WTC11 (cell line): ENCODE measurements at regions not wholly inside any gene's neighbourhood (a gene's known extent, or its start where the extent isn't known, plus 50 kb on each side); places are given as distances from the start of the nearest gene placed in this dataset.

Source experiments
- ATAC-seq: fragments of 200-7000 bp; cut with Tn5 transposase; 2 replicates; pipeline ENCODE4 v1.10.0; 2021; ENCODE audit warnings: mild to moderate bottlenecking, moderate library complexity
- CTCF ChIA-PET: fragments of 300-600 bp; sonication (Branson Sonifier 250); formaldehyde crosslinking; loops from one replicate; lab custom pipeline; 2021; ENCODE audit warnings: antibody characterized with exemption; lab: Charles Lee
- POLR2A ChIA-PET: fragments of 350-600 bp; sonication (Branson Sonifier 250); formaldehyde crosslinking; loops from one replicate; lab custom pipeline; 2021; ENCODE audit warnings: antibody characterized with exemption; lab: Charles Lee
- DNase-seq: peaks from one replicate; pipeline ENCODE4 v3.0.0; 2021; ENCODE audit warnings: low spot score
- H3K27ac Mint-ChIP-seq: 2 replicates; pipeline ENCODE4 v1.8.0; 2021; ENCODE audit warnings: mixed read lengths
- H3K27me3 Mint-ChIP-seq: 2 replicates; pipeline ENCODE4 v1.8.0; 2021; ENCODE audit warnings: low read depth, mild to moderate bottlenecking, moderate library complexity, mixed read lengths
- H3K36me3 Mint-ChIP-seq: 2 replicates; pipeline ENCODE4 v1.8.0; 2021; ENCODE audit warnings: mixed read lengths
- H3K4me1 Mint-ChIP-seq: 2 replicates; pipeline ENCODE4 v1.8.0; 2022; ENCODE audit warnings: mixed read lengths
- H3K4me3 Mint-ChIP-seq: 2 replicates; pipeline ENCODE4 v1.8.0; 2021; ENCODE audit warnings: mild to moderate bottlenecking, moderate library complexity, mixed read lengths
- H3K9me3 Mint-ChIP-seq: 2 replicates; pipeline ENCODE4 v1.8.0; 2021; ENCODE audit warnings: mixed read lengths
- E2F1 ChIP-seq: sonication (generic); formaldehyde crosslinking; IDR thresholded peaks from 2 replicates; pipeline ENCODE4 v1.8.0; 2022; ENCODE audit warnings: mild to moderate bottlenecking, missing genetic modification reagents
- NFATC4 ChIP-seq: fragments of 250-450 bp; sonication (Bioruptor Pico); IDR thresholded peaks from 2 replicates; pipeline ENCODE4 v1.9.0; 2021; ENCODE audit warnings: mild to moderate bottlenecking
- NFYB ChIP-seq: sonication (generic); formaldehyde crosslinking; conservative IDR thresholded peaks from 2 replicates; pipeline ENCODE4 v1.8.0; 2022; ENCODE audit warnings: low read depth, missing genetic modification reagents
- NR3C1 ChIP-seq: sonication (generic); formaldehyde crosslinking; conservative IDR thresholded peaks from 2 replicates; pipeline ENCODE4 v1.8.1; 2023; ENCODE audit warnings: low read depth, mild to moderate bottlenecking, missing genetic modification reagents
- SMAD3 ChIP-seq: sonication (generic); formaldehyde crosslinking; IDR thresholded peaks from 2 replicates; pipeline ENCODE4 v1.8.0; 2022; ENCODE audit warnings: missing genetic modification reagents, mild to moderate bottlenecking, borderline replicate concordance
- ZBTB43 ChIP-seq: sonication (generic); formaldehyde crosslinking; IDR thresholded peaks from 2 replicates; pipeline ENCODE4 v1.8.1; 2023; ENCODE audit warnings: mild to moderate bottlenecking, missing genetic modification reagents
- ZMAT4 ChIP-seq: fragments of 250-450 bp; sonication (Bioruptor Pico); IDR thresholded peaks from 2 replicates; pipeline ENCODE4 v1.9.0; 2021; ENCODE audit warnings: mild to moderate bottlenecking
- ZNF317 ChIP-seq: sonication (generic); formaldehyde crosslinking; IDR thresholded peaks from 2 replicates; pipeline ENCODE4 v1.8.1; 2023; ENCODE audit warnings: low read depth, mild to moderate bottlenecking, moderate library complexity, missing genetic modification reagents, borderline replicate concordance
- ZNF416 ChIP-seq: fragments of 250-450 bp; sonication (Bioruptor Pico); IDR thresholded peaks from 2 replicates; pipeline ENCODE4 v1.9.0; 2021; ENCODE audit warnings: mild to moderate bottlenecking, inconsistent platforms
- ZNF512 ChIP-seq: sonication (generic); formaldehyde crosslinking; IDR thresholded peaks from 2 replicates; pipeline ENCODE4 v1.8.1; 2022; ENCODE audit warnings: missing genetic modification reagents, borderline replicate concordance
- TF ChIP-seq, protein P1 (sequence below): sonication (generic); formaldehyde crosslinking; IDR thresholded peaks from 2 replicates; pipeline ENCODE4 v1.8.1; 2022; ENCODE audit warnings: mild to moderate bottlenecking, missing genetic modification reagents, moderate library complexity, borderline replicate concordance
- TF ChIP-seq, protein P2 (sequence below): sonication (generic); formaldehyde crosslinking; IDR thresholded peaks from 2 replicates; pipeline ENCODE4 v1.8.0; 2023; ENCODE audit warnings: mild to moderate bottlenecking, missing genetic modification reagents
- TF ChIP-seq, protein P3 (sequence below): sonication (generic); formaldehyde crosslinking; IDR thresholded peaks from 2 replicates; pipeline ENCODE4 v1.8.1; 2022; ENCODE audit warnings: low read depth, mild to moderate bottlenecking, moderate library complexity, missing genetic modification reagents, borderline replicate concordance
- TF ChIP-seq, protein P4 (sequence below): sonication (generic); formaldehyde crosslinking; IDR thresholded peaks from 2 replicates; pipeline ENCODE4 v1.8.1; 2023; ENCODE audit warnings: mild to moderate bottlenecking, missing genetic modification reagents
- TF ChIP-seq, protein P5 (sequence below): sonication (generic); formaldehyde crosslinking; IDR thresholded peaks from 2 replicates; pipeline ENCODE4 v1.8.1; 2023; ENCODE audit warnings: mild to moderate bottlenecking, missing genetic modification reagents, moderate library complexity
- TF ChIP-seq, protein P6 (sequence below): sonication (generic); formaldehyde crosslinking; IDR thresholded peaks from 2 replicates; pipeline ENCODE4 v1.8.1; 2023; ENCODE audit warnings: mild to moderate bottlenecking, missing genetic modification reagents, borderline replicate concordance

DNA sequence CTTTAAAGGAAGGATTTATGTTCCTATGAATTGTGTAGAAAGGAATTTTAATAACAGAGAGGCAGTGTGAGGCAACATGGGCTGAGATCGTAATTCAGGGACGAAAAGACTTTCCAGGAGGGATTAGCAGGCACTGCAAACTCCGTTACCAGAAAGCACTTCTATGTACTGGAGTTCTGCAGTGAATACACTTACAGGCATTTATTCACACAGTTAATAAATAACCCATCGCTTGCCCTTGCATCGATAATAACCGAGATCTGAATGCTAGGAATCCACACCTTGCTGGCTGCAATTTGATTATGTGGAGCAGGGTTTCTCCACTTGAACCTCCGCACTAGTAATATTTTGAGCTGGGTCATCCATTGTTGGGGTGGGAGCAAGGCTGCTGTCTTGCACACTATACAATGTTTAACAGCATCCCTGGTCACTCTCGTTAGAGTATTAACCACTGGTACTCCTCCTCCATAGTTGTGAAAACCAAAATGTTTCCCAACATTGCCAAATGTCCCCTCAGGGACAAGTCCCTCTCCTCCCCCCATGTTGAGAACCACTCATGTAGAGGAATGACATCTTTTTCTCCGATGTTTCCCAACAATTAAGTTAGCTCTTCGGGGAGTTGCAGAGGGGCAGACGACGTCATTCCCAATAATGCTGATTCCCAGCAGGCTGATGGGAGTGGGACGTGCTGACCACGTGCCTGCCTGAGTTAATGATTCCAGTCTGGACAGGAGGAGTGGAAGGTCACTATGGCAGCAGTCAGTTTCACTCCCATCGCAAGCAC is 99.5 kb downstream of the SNX19 start (continued):
- TF ChIP-seq, protein P1, sequence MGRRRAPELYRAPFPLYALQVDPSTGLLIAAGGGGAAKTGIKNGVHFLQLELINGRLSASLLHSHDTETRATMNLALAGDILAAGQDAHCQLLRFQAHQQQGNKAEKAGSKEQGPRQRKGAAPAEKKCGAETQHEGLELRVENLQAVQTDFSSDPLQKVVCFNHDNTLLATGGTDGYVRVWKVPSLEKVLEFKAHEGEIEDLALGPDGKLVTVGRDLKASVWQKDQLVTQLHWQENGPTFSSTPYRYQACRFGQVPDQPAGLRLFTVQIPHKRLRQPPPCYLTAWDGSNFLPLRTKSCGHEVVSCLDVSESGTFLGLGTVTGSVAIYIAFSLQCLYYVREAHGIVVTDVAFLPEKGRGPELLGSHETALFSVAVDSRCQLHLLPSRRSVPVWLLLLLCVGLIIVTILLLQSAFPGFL (CRISPR knock-in tag): no peak
- no peak for TF ChIP-seq ZBTB43 (CRISPR knock-in tag)

DNA sequence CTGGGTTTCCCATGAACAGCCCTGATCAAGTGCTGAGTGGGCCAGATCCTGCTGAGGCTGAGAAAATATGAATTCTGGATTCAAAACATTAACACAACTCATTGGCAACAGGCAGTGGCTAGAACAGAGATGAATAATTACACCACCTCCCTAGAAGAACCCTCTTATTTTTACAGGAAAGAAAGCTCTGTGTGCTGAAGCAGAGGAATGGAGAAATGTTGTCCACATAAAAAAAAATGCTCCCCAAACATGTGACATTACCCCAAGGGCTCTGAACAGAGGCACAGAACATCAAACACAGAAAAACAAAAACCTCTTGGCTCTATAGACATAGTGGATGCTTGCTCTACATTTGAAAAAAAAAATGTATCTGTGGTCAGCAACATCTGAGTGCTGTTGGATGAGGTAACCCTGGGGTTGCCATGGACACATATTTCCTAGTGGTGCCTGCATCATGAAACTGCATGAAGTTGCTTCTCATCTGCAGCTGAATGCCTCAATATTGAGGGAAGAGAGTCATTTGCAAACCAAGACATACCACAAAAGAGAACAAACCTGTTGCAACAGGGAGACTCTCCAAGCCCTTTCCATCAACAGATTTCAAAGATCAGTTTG is 98.8 kb downstream of the SNX19 start:
- CTCF ChIA-PET: no interaction called here
- POLR2A ChIA-PET: no interaction called here
- DNase-seq (no peak), ATAC-seq (no peak)
- no peaks in the 10 kb centered on the region for H3K27me3 Mint-ChIP-seq
- no peak overlapping the region for H3K27ac Mint-ChIP-seq
- H3K4me3 Mint-ChIP-seq: no peak overlapping the region
- H3K36me3 Mint-ChIP-seq: no peaks in the 10 kb centered on the region
- peaks cover 16% of the 10 kb centered on the region for H3K4me1 Mint-ChIP-seq
- no peaks in the 10 kb centered on the region for H3K9me3 Mint-ChIP-seq
- TF ChIP-seq NFYB (CRISPR knock-in tag): no peak
- TF ChIP-seq SMAD3 (CRISPR knock-in tag): no peak
- TF ChIP-seq NR3C1 (CRISPR knock-in tag): no peak
- no peak for TF ChIP-seq ZNF317
- TF ChIP-seq, protein P2, sequence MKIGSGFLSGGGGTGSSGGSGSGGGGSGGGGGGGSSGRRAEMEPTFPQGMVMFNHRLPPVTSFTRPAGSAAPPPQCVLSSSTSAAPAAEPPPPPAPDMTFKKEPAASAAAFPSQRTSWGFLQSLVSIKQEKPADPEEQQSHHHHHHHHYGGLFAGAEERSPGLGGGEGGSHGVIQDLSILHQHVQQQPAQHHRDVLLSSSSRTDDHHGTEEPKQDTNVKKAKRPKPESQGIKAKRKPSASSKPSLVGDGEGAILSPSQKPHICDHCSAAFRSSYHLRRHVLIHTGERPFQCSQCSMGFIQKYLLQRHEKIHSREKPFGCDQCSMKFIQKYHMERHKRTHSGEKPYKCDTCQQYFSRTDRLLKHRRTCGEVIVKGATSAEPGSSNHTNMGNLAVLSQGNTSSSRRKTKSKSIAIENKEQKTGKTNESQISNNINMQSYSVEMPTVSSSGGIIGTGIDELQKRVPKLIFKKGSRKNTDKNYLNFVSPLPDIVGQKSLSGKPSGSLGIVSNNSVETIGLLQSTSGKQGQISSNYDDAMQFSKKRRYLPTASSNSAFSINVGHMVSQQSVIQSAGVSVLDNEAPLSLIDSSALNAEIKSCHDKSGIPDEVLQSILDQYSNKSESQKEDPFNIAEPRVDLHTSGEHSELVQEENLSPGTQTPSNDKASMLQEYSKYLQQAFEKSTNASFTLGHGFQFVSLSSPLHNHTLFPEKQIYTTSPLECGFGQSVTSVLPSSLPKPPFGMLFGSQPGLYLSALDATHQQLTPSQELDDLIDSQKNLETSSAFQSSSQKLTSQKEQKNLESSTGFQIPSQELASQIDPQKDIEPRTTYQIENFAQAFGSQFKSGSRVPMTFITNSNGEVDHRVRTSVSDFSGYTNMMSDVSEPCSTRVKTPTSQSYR (CRISPR knock-in tag): no peak
- TF ChIP-seq NFATC4 (CRISPR knock-in tag): no peak
- no peak for TF ChIP-seq E2F1 (CRISPR knock-in tag)
- TF ChIP-seq, protein P3, sequence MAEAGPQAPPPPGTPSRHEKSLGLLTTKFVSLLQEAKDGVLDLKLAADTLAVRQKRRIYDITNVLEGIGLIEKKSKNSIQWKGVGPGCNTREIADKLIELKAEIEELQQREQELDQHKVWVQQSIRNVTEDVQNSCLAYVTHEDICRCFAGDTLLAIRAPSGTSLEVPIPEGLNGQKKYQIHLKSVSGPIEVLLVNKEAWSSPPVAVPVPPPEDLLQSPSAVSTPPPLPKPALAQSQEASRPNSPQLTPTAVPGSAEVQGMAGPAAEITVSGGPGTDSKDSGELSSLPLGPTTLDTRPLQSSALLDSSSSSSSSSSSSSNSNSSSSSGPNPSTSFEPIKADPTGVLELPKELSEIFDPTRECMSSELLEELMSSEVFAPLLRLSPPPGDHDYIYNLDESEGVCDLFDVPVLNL (CRISPR knock-in tag): no peak
- TF ChIP-seq ZNF416 (CRISPR knock-in tag): no peak
- TF ChIP-seq ZNF512 (CRISPR knock-in tag): no peak
- TF ChIP-seq, protein P4, sequence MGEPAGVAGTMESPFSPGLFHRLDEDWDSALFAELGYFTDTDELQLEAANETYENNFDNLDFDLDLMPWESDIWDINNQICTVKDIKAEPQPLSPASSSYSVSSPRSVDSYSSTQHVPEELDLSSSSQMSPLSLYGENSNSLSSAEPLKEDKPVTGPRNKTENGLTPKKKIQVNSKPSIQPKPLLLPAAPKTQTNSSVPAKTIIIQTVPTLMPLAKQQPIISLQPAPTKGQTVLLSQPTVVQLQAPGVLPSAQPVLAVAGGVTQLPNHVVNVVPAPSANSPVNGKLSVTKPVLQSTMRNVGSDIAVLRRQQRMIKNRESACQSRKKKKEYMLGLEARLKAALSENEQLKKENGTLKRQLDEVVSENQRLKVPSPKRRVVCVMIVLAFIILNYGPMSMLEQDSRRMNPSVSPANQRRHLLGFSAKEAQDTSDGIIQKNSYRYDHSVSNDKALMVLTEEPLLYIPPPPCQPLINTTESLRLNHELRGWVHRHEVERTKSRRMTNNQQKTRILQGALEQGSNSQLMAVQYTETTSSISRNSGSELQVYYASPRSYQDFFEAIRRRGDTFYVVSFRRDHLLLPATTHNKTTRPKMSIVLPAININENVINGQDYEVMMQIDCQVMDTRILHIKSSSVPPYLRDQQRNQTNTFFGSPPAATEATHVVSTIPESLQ (CRISPR knock-in tag): no peak
- TF ChIP-seq ZMAT4: no peak
- TF ChIP-seq, protein P5, sequence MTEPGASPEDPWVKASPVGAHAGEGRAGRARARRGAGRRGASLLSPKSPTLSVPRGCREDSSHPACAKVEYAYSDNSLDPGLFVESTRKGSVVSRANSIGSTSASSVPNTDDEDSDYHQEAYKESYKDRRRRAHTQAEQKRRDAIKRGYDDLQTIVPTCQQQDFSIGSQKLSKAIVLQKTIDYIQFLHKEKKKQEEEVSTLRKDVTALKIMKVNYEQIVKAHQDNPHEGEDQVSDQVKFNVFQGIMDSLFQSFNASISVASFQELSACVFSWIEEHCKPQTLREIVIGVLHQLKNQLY (CRISPR knock-in tag): no peak
- TF ChIP-seq, protein P6, sequence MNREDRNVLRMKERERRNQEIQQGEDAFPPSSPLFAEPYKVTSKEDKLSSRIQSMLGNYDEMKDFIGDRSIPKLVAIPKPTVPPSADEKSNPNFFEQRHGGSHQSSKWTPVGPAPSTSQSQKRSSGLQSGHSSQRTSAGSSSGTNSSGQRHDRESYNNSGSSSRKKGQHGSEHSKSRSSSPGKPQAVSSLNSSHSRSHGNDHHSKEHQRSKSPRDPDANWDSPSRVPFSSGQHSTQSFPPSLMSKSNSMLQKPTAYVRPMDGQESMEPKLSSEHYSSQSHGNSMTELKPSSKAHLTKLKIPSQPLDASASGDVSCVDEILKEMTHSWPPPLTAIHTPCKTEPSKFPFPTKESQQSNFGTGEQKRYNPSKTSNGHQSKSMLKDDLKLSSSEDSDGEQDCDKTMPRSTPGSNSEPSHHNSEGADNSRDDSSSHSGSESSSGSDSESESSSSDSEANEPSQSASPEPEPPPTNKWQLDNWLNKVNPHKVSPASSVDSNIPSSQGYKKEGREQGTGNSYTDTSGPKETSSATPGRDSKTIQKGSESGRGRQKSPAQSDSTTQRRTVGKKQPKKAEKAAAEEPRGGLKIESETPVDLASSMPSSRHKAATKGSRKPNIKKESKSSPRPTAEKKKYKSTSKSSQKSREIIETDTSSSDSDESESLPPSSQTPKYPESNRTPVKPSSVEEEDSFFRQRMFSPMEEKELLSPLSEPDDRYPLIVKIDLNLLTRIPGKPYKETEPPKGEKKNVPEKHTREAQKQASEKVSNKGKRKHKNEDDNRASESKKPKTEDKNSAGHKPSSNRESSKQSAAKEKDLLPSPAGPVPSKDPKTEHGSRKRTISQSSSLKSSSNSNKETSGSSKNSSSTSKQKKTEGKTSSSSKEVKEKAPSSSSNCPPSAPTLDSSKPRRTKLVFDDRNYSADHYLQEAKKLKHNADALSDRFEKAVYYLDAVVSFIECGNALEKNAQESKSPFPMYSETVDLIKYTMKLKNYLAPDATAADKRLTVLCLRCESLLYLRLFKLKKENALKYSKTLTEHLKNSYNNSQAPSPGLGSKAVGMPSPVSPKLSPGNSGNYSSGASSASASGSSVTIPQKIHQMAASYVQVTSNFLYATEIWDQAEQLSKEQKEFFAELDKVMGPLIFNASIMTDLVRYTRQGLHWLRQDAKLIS: no peak
